ENCODE measurements at regions not wholly inside any gene's neighbourhood (a gene's known extent, or its start where the extent isn't known, plus 50 kb on each side); places are given as distances from the start of the nearest gene placed in this dataset.
A peak's percentile ranks its signal among the peaks of the same experiment; 100 is the strongest.

DNA sequence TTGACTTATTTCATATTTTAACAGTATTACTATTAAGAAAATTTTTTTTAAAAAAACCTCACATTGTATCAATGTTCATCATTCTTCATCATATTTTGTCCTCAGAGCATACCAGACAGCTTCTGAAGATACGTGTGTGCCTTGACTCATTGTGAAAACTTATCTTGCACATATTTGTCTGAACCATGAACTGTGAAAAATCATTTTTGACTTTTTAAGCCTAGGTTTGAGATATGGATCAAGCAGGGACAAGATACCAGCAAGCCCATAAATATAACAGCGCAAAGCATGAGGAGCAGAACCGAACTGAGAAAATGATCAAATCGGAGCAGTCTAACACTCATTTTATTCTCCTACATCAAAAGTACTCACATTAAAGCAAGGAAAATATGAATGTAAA is 506.0 kb downstream of the BRINP3 start:
- Histone ChIP-seq H3K4me3 (no peak overlapping the region), H3K27ac (ENCODE audit: low read depth) (no peak overlapping the region), H3K79me2 (replicated peaks; ENCODE audit: insufficient read depth) (no peaks in the 10 kb centered on the region), H3K27me3 (ENCODE audit: insufficient read depth) (no peaks in the 10 kb centered on the region), H3K9me2 (ENCODE audit: insufficient read depth) (no peaks in the 10 kb centered on the region), H2AFZ (no peak overlapping the region), H3K36me3 (ENCODE audit: insufficient read depth) (no peaks in the 10 kb centered on the region), H3F3A (replicated peaks; ENCODE audit: low read depth) (no peaks in the 10 kb centered on the region), H3K4me2 (no peak overlapping the region), H4K20me1 (replicated peaks; ENCODE audit: insufficient read depth) (no peaks in the 10 kb centered on the region), H3K4me1 (ENCODE audit: insufficient read depth) (peaks cover 15% of the 10 kb centered on the region)
- DNase-seq (ENCODE audit: low spot score) = no peak
- Mint-ChIP-seq H3K27ac (no peak overlapping the region), H3K4me3 (no peak overlapping the region), H3K9me3 (peaks cover 4% of the 10 kb centered on the region), H3K27me3 (ENCODE audit: insufficient read depth, low read depth, poor library complexity) (peaks cover 1% of the 10 kb centered on the region), H3K4me1 (peaks cover 12% of the 10 kb centered on the region), H3K36me3 (ENCODE audit: low read depth) (no peaks in the 10 kb centered on the region)
- TF ChIP-seq NANOG (IDR thresholded peaks at IDR 0.05; ENCODE audit: borderline replicate concordance) (no peak), ZNF114 (CRISPR knock-in tag; IDR thresholded peaks at IDR 0.05) (no peak)
- no peak for ATAC-seq

DNA sequence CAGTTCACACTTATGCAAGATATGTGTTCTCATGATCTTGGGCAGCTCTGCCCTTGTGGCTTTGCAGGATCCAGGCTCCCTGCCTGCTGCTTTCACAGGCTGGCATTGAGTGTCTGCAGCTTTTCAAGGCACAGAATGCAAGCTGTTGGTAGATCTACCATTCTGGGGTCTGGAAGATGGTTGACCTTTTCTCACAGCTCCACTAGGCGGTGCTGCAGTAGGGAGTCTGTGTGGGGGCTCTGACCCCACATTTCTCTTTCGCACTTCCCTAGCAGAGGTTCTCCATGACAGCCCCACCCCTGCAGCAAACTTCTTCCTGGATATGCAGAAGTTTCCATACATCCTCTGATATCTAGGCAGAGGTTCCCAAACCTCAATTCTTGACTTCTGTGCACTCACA is 500.5 kb downstream of the BRINP3 start:
- Histone ChIP-seq H3K36me3 (ENCODE audit: insufficient read depth) (no peaks in the 10 kb centered on the region), H3K79me2 (replicated peaks; ENCODE audit: insufficient read depth) (no peaks in the 10 kb centered on the region), H3K4me1 (ENCODE audit: insufficient read depth) (no peaks in the 10 kb centered on the region), H3K27me3 (ENCODE audit: insufficient read depth) (no peaks in the 10 kb centered on the region), H4K20me1 (replicated peaks; ENCODE audit: insufficient read depth) (no peaks in the 10 kb centered on the region), H3F3A (replicated peaks; ENCODE audit: low read depth) (no peaks in the 10 kb centered on the region), H3K27ac (ENCODE audit: low read depth) (no peak overlapping the region), H3K4me2 (no peak overlapping the region), H3K9me2 (ENCODE audit: insufficient read depth) (peaks cover 3% of the 10 kb centered on the region), H3K4me3 (no peak overlapping the region), H2AFZ (0 out of 2 replicates have a peak overlapping the region, but pooled peaks have one; percentile 43)
- Mint-ChIP-seq H3K36me3 (ENCODE audit: low read depth) (peaks cover 15% of the 10 kb centered on the region), H3K9me3 (peaks cover 29% of the 10 kb centered on the region), H3K4me1 (no peaks in the 10 kb centered on the region), H3K4me3 (no peak overlapping the region), H3K27ac (no peak overlapping the region), H3K27me3 (ENCODE audit: insufficient read depth, low read depth, poor library complexity) (no peaks in the 10 kb centered on the region)
- TF ChIP-seq, protein P1, sequence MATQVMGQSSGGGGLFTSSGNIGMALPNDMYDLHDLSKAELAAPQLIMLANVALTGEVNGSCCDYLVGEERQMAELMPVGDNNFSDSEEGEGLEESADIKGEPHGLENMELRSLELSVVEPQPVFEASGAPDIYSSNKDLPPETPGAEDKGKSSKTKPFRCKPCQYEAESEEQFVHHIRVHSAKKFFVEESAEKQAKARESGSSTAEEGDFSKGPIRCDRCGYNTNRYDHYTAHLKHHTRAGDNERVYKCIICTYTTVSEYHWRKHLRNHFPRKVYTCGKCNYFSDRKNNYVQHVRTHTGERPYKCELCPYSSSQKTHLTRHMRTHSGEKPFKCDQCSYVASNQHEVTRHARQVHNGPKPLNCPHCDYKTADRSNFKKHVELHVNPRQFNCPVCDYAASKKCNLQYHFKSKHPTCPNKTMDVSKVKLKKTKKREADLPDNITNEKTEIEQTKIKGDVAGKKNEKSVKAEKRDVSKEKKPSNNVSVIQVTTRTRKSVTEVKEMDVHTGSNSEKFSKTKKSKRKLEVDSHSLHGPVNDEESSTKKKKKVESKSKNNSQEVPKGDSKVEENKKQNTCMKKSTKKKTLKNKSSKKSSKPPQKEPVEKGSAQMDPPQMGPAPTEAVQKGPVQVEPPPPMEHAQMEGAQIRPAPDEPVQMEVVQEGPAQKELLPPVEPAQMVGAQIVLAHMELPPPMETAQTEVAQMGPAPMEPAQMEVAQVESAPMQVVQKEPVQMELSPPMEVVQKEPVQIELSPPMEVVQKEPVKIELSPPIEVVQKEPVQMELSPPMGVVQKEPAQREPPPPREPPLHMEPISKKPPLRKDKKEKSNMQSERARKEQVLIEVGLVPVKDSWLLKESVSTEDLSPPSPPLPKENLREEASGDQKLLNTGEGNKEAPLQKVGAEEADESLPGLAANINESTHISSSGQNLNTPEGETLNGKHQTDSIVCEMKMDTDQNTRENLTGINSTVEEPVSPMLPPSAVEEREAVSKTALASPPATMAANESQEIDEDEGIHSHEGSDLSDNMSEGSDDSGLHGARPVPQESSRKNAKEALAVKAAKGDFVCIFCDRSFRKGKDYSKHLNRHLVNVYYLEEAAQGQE (IDR thresholded peaks at IDR 0.05; ENCODE audit: unreplicated experiment) = no peak
- TF ChIP-seq, protein P2, sequence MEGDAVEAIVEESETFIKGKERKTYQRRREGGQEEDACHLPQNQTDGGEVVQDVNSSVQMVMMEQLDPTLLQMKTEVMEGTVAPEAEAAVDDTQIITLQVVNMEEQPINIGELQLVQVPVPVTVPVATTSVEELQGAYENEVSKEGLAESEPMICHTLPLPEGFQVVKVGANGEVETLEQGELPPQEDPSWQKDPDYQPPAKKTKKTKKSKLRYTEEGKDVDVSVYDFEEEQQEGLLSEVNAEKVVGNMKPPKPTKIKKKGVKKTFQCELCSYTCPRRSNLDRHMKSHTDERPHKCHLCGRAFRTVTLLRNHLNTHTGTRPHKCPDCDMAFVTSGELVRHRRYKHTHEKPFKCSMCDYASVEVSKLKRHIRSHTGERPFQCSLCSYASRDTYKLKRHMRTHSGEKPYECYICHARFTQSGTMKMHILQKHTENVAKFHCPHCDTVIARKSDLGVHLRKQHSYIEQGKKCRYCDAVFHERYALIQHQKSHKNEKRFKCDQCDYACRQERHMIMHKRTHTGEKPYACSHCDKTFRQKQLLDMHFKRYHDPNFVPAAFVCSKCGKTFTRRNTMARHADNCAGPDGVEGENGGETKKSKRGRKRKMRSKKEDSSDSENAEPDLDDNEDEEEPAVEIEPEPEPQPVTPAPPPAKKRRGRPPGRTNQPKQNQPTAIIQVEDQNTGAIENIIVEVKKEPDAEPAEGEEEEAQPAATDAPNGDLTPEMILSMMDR (conservative IDR thresholded peaks at IDR 0.05; ENCODE audit: low read depth in 2 of 2) = peak; percentile 52 to 64
- DNase-seq (ENCODE audit: low spot score) = peak; percentile 43
- ATAC-seq = no peak

All from GM23338 (cell line).